CD4-positive, alpha-beta T cell (primary cell): ENCODE measurements at regions not wholly inside any gene's neighbourhood (a gene's known extent, or its start where the extent isn't known, plus 50 kb on each side); places are given as distances from the start of the nearest gene placed in this dataset.

Experiments
- ATAC-seq: fragments of 200-7000 bp; cut with Tn5 transposase; one replicate; pipeline ENCODE4 v1.10.0; 2022; ENCODE audit warnings: mild to moderate bottlenecking; ENCODE audit not compliant: poor library complexity
- CTCF ChIA-PET: fragments of 350-600 bp; sonication (Branson Sonifier 250); formaldehyde crosslinking; loops from one replicate; lab custom pipeline; 2021; ENCODE audit warnings: antibody characterized with exemption, inconsistent platforms; lab: Charles Lee
- POLR2A ChIA-PET: fragments of 350-600 bp; sonication (Branson Sonifier 250); formaldehyde crosslinking; loops from one replicate; lab custom pipeline; 2021; ENCODE audit warnings: antibody characterized with exemption, inconsistent platforms; lab: Charles Lee
- DNase-seq, 14 experiments: peaks; one replicate each; pipeline ENCODE4 v3.0.0-alpha.2; 2013 to 2020; ENCODE audit warnings: mixed read lengths in 2 of 14
- H3K27ac ChIP-seq, 2 donors: one replicate each; pipeline versions ENCODE4 v1.5.1 to v1.7.0; 2013; ENCODE audit warnings: low read length in 2 of 2, low read depth in 1 of 2, mild to moderate bottlenecking in 1 of 2
- H3K27me3 ChIP-seq, 2 experiments: 1 replicate in 1 of 2; 2 replicates in 1 of 2; pipeline versions ENCODE4 v1.6.1 to v1.7.0; 2013; ENCODE audit warnings: low read length in 2 of 2, control low read depth in 1 of 2, mild to moderate bottlenecking in 1 of 2, moderate library complexity in 1 of 2; ENCODE audit not compliant: insufficient read depth in 2 of 2, control insufficient read depth in 1 of 2
- H3K36me3 ChIP-seq: one replicate; pipeline ENCODE4 v1.6.1; 2013; ENCODE audit warnings: low read length, control low read depth; ENCODE audit not compliant: insufficient read depth
- H3K4me1 ChIP-seq: one replicate; pipeline ENCODE4 v1.6.1; 2013; ENCODE audit warnings: low read length, control low read depth; ENCODE audit not compliant: insufficient read depth
- H3K4me3 ChIP-seq: one replicate; pipeline ENCODE4 v1.5.1; 2013; ENCODE audit warnings: mild to moderate bottlenecking, low read length, moderate library complexity
- H3K9me3 ChIP-seq, 2 experiments: 1 replicate in 1 of 2; 2 replicates in 1 of 2; pipeline versions ENCODE4 v1.6.1 to v1.7.0; 2013; ENCODE audit warnings: low read length in 2 of 2, mild to moderate bottlenecking in 2 of 2, control low read depth in 1 of 2, moderate library complexity in 1 of 2; ENCODE audit not compliant: control insufficient read depth in 1 of 2, insufficient read depth in 1 of 2
- H3K27ac Mint-ChIP-seq: one replicate; pipeline ENCODE4 v1.8.0; 2020; ENCODE audit warnings: mixed read lengths
- H3K27me3 Mint-ChIP-seq: one replicate; pipeline ENCODE4 v1.8.0; 2021; ENCODE audit warnings: mixed read lengths
- H3K36me3 Mint-ChIP-seq: one replicate; pipeline ENCODE4 v1.8.0; 2021; ENCODE audit warnings: low read depth, mixed read lengths
- H3K4me1 Mint-ChIP-seq: one replicate; pipeline ENCODE4 v1.8.0; 2021; ENCODE audit warnings: low read depth, mixed read lengths
- H3K4me3 Mint-ChIP-seq: one replicate; pipeline ENCODE4 v1.8.0; 2020; ENCODE audit warnings: mild to moderate bottlenecking, mixed read lengths
- H3K9me3 Mint-ChIP-seq: one replicate; pipeline ENCODE4 v1.8.0; 2020; ENCODE audit warnings: mixed read lengths
- CTCF ChIP-seq: fragments of 200-600 bp; IDR thresholded peaks from one replicate; pipeline ENCODE4 v1.8.0; 2022; ENCODE audit warnings: antibody characterized with exemption, mild to moderate bottlenecking
- intact Hi-C, 2 experiments: fragments of 100-400 bp; cut with DNase I in 1 of 2; cut with micrococcal nuclease in 1 of 2; formaldehyde crosslinking; loops; one replicate each; pipeline versions ENCODE4 v1.15.1 to v1.9.0; 2023 to 2025; cut with DNase I, micrococcal nuclease

GRCh38 chr15:77689821-77690220, 57.1 kb upstream of the LINGO1 start:
- no peak for TF ChIP-seq CTCF
- CTCF ChIA-PET: no interaction called here
- Mint-ChIP-seq H3K4me3 (no peak overlapping the region), H3K27me3 (peaks cover 50% of the 10 kb centered on the region), H3K4me1 (no peaks in the 10 kb centered on the region), H3K27ac (no peak overlapping the region), H3K9me3 (no peaks in the 10 kb centered on the region), H3K36me3 (no peaks in the 10 kb centered on the region)
- Histone ChIP-seq H3K9me3 (peaks cover 0 to 5% of the 10 kb centered on the region in 2 experiments), H3K27ac (no peak overlapping the region), H3K36me3 (no peaks in the 10 kb centered on the region), H3K27me3 (peaks cover 6 to 8% of the 10 kb centered on the region in 2 experiments), H3K4me3 (no peak overlapping the region), H3K4me1 (no peaks in the 10 kb centered on the region)
- DNase-seq (no peak), ATAC-seq (no peak)
- POLR2A ChIA-PET: no interaction called here
- intact Hi-C loops: no loop called here

GRCh38 chr15:77688693-77689092, 56.0 kb upstream of the LINGO1 start:
- POLR2A ChIA-PET: no interaction called here
- Mint-ChIP-seq H3K9me3 (no peaks in the 10 kb centered on the region), H3K4me3 (no peak overlapping the region), H3K4me1 (no peaks in the 10 kb centered on the region), H3K27ac (no peak overlapping the region), H3K36me3 (no peaks in the 10 kb centered on the region), H3K27me3 (peaks cover 42% of the 10 kb centered on the region)
- no peak for TF ChIP-seq CTCF
- no peak for ATAC-seq
- peaks cover 5 to 8% of the 10 kb centered on the region in 2 experiments for H3K27me3 ChIP-seq
- intact Hi-C loops: no loop called here
- H3K4me1 ChIP-seq: no peaks in the 10 kb centered on the region
- CTCF ChIA-PET: no interaction called here
- no peak overlapping the region for H3K4me3 ChIP-seq
- H3K27ac ChIP-seq: no peak overlapping the region
- H3K36me3 ChIP-seq: no peaks in the 10 kb centered on the region
- DNase-seq: no peak
- peaks cover 0 to 5% of the 10 kb centered on the region in 2 experiments for H3K9me3 ChIP-seq

- H3K4me1 ChIP-seq: no peaks in the 10 kb centered on the region
- Mint-ChIP-seq H3K4me3 (no peak overlapping the region), H3K9me3 (no peaks in the 10 kb centered on the region), H3K36me3 (no peaks in the 10 kb centered on the region), H3K27me3 (peaks cover 42% of the 10 kb centered on the region), H3K4me1 (no peaks in the 10 kb centered on the region), H3K27ac (no peak overlapping the region)
- no peaks in the 10 kb centered on the region for H3K36me3 ChIP-seq
- no peak for DNase-seq
- peaks cover 5 to 8% of the 10 kb centered on the region in 2 experiments for H3K27me3 ChIP-seq
- no peak overlapping the region for H3K4me3 ChIP-seq
- intact Hi-C loops: no loop called here
- no peak for TF ChIP-seq CTCF
- POLR2A ChIA-PET: no interaction called here
- H3K27ac ChIP-seq: no peak overlapping the region
- H3K9me3 ChIP-seq: peaks cover 0 to 5% of the 10 kb centered on the region in 2 experiments
- CTCF ChIA-PET: no interaction called here
- no peak for ATAC-seq
These were observed 55.6 kb upstream of the LINGO1 start for GRCh38 chr15:77688266-77688665.
